ENCODE measurements at regions not wholly inside any gene's neighbourhood (a gene's known extent, or its start where the extent isn't known, plus 50 kb on each side); places are given as distances from the start of the nearest gene placed in this dataset.
A peak's percentile ranks its signal among the peaks of the same experiment; 100 is the strongest.

GRCh38 chr11:13874597-13874996, 87.9 kb upstream of the SPON1 start:
- no peak for TF ChIP-seq TCF12 (IDR thresholded peaks at IDR 0.05; ENCODE audit: low read depth)
- no peak for TF ChIP-seq EGR1 (IDR thresholded peaks at IDR 0.05)
- no peak for TF ChIP-seq CEBPB (IDR thresholded peaks at IDR 0.05)
- no peak for TF ChIP-seq TAF1 (IDR thresholded peaks at IDR 0.05; ENCODE audit: low read depth)
- TF ChIP-seq CREB1 (IDR thresholded peaks at IDR 0.05; ENCODE audit: low read depth) = no peak

- TF ChIP-seq TCF12 (IDR thresholded peaks at IDR 0.05; ENCODE audit: low read depth) (0 out of 2 replicates have a peak, but pooled peaks have one; percentile 26), FOXM1 (IDR thresholded peaks at IDR 0.05; ENCODE audit: borderline replicate concordance, low read depth) (no peak; the same call in 1 of the 2 replicates), CREB1 (IDR thresholded peaks at IDR 0.05; ENCODE audit: low read depth) (no peak), EP300 (IDR thresholded peaks at IDR 0.05; ENCODE audit: borderline replicate concordance) (0 out of 2 replicates have a peak, but pooled peaks have one; percentile 25), MAX (IDR thresholded peaks at IDR 0.05) (peak; percentile 60), YY1 (IDR thresholded peaks at IDR 0.05; ENCODE audit: low read depth) (0 out of 2 replicates have a peak, but pooled peaks have one; percentile 21)
Measured at GRCh38 chr11:13875643-13876042, 86.9 kb upstream of the SPON1 start.

GRCh38 chr11:13876423-13876822, 86.1 kb upstream of the SPON1 start:
- no peak for TF ChIP-seq YY1 (IDR thresholded peaks at IDR 0.05; ENCODE audit: low read depth)
- no peak for TF ChIP-seq ZBTB7A (IDR thresholded peaks at IDR 0.05; ENCODE audit: low read depth)
- TF ChIP-seq USF1 (IDR thresholded peaks at IDR 0.05) = no peak
- no peak for TF ChIP-seq CEBPB (IDR thresholded peaks at IDR 0.05)
- TF ChIP-seq EGR1 (IDR thresholded peaks at IDR 0.05) = no peak
- no peak for TF ChIP-seq RAD21 (IDR thresholded peaks at IDR 0.05; ENCODE audit: low read depth)
- no peak for TF ChIP-seq REST (IDR thresholded peaks at IDR 0.05; ENCODE audit: low read depth)
- no peak for TF ChIP-seq TCF12 (IDR thresholded peaks at IDR 0.05; ENCODE audit: low read depth)
- TF ChIP-seq EP300 (IDR thresholded peaks at IDR 0.05; ENCODE audit: borderline replicate concordance) = no peak
- TF ChIP-seq TAF1 (IDR thresholded peaks at IDR 0.05; ENCODE audit: low read depth) = no peak
- TF ChIP-seq FOXM1 (IDR thresholded peaks at IDR 0.05; ENCODE audit: borderline replicate concordance, low read depth) = no peak
- TF ChIP-seq NFIC (IDR thresholded peaks at IDR 0.05) = no peak

GRCh38 chr11:13878077-13878476, 84.4 kb upstream of the SPON1 start:
- no peak for TF ChIP-seq TCF12 (IDR thresholded peaks at IDR 0.05; ENCODE audit: low read depth)
- TF ChIP-seq ZBTB7A (IDR thresholded peaks at IDR 0.05; ENCODE audit: low read depth) = no peak
- no peak for TF ChIP-seq EGR1 (IDR thresholded peaks at IDR 0.05)
- TF ChIP-seq REST (IDR thresholded peaks at IDR 0.05; ENCODE audit: low read depth) = no peak
- TF ChIP-seq TAF1 (IDR thresholded peaks at IDR 0.05; ENCODE audit: low read depth) = no peak
- TF ChIP-seq USF1 (IDR thresholded peaks at IDR 0.05) = no peak
- no peak for TF ChIP-seq YY1 (IDR thresholded peaks at IDR 0.05; ENCODE audit: low read depth)
- TF ChIP-seq TEAD4 (IDR thresholded peaks at IDR 0.05) = no peak
- no peak for TF ChIP-seq NFIC (IDR thresholded peaks at IDR 0.05)
- no peak for TF ChIP-seq FOXM1 (IDR thresholded peaks at IDR 0.05; ENCODE audit: borderline replicate concordance, low read depth)
- no peak for TF ChIP-seq MAX (IDR thresholded peaks at IDR 0.05)
- no peak for TF ChIP-seq RAD21 (IDR thresholded peaks at IDR 0.05; ENCODE audit: low read depth)
- no peak for TF ChIP-seq EP300 (IDR thresholded peaks at IDR 0.05; ENCODE audit: borderline replicate concordance)

GRCh38 chr11:13880634-13881033, 81.9 kb upstream of the SPON1 start:
- TF ChIP-seq TEAD4 (IDR thresholded peaks at IDR 0.05) (no peak), MAX (IDR thresholded peaks at IDR 0.05) (no peak), FOXM1 (IDR thresholded peaks at IDR 0.05; ENCODE audit: borderline replicate concordance, low read depth) (no peak), REST (IDR thresholded peaks at IDR 0.05; ENCODE audit: low read depth) (no peak), CEBPB (IDR thresholded peaks at IDR 0.05) (no peak), TAF1 (IDR thresholded peaks at IDR 0.05; ENCODE audit: low read depth) (no peak), EP300 (IDR thresholded peaks at IDR 0.05; ENCODE audit: borderline replicate concordance) (no peak), TCF12 (IDR thresholded peaks at IDR 0.05; ENCODE audit: low read depth) (no peak), EGR1 (IDR thresholded peaks at IDR 0.05) (no peak), ZBTB7A (IDR thresholded peaks at IDR 0.05; ENCODE audit: low read depth) (no peak)
